GM12891 (cell line): ENCODE measurements at regions not wholly inside any gene's neighbourhood (a gene's known extent, or its start where the extent isn't known, plus 50 kb on each side); places are given as distances from the start of the nearest gene placed in this dataset.

ENCODE experiments used
- POLR2A ChIP-seq: IDR thresholded peaks from 2 replicates; pipeline ENCODE4 v1.6.1; 2011; ENCODE audit warnings: low read depth, low read length, control low read depth
- POLR2AphosphoS5 ChIP-seq: IDR thresholded peaks from 2 replicates; pipeline ENCODE4 v1.6.1; 2011; ENCODE audit warnings: low read depth, low read length, control low read depth
- TAF1 ChIP-seq: IDR thresholded peaks from 2 replicates; pipeline ENCODE4 v1.6.1; 2011; ENCODE audit warnings: low read depth, low read length, control low read depth

DNA sequence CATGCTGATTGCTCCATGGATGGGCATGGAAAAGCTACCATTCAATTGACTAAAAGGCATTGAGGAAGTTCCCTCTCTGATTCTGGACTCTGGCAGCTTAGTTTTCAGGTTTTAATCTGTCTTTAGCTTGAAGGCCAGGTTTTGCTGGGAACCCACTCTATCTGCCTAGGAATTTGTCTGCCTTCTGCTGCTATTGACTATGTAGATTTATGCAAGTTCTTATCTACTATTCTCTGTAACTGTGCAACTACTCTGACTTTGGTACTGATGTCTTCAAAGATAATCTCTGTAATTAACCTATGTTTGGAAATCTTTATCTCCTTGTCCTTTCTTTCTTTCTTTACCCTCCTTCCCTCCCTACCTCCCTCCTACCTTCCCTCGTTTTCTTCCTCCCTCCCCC, 178.8 kb downstream of the DSEL start:
- TF ChIP-seq POLR2A (no peak), TAF1 (no peak), POLR2AphosphoS5 (no peak)
